AG09319 (cell line): ENCODE measurements at regions not wholly inside any gene's neighbourhood (a gene's known extent, or its start where the extent isn't known, plus 50 kb on each side); places are given as distances from the start of the nearest gene placed in this dataset.

Experiments
- DNase-seq: peaks from one replicate; pipeline ENCODE4 v3.0.0-alpha.2; 2010; ENCODE audit warnings: low read depth; ENCODE audit errors: extremely low read depth
- CTCF ChIP-seq: IDR thresholded peaks from 2 replicates; pipeline ENCODE4 v1.5.1; 2011; ENCODE audit warnings: low read depth, mild to moderate bottlenecking, inconsistent platforms, low read length, moderate library complexity

GRCh38 chr5:105663671-105664070 lies 2007.1 kb downstream of the EFNA5 start:
- no peak for TF ChIP-seq CTCF

GRCh38 chr5:105659396-105659795 lies 2011.3 kb downstream of the EFNA5 start:
- no peak for DNase-seq
- no peak for TF ChIP-seq CTCF

More at GRCh38 chr5:105663671-105664070, 2007.1 kb downstream of the EFNA5 start:
- DNase-seq, result no peak

- no peak for DNase-seq
- TF ChIP-seq CTCF, result no peak
Observed at GRCh38 chr5:105640328-105640727, 2030.4 kb downstream of the EFNA5 start.

GRCh38 chr5:105639511-105639910 lies 2031.2 kb downstream of the EFNA5 start:
- no peak for TF ChIP-seq CTCF
- no peak for DNase-seq

- TF ChIP-seq CTCF, result no peak
- no peak for DNase-seq
Observed at GRCh38 chr5:105639068-105639467, 2031.7 kb downstream of the EFNA5 start.

GRCh38 chr5:105638437-105638836 lies 2032.3 kb downstream of the EFNA5 start:
- DNase-seq, result no peak
- TF ChIP-seq CTCF, result no peak

GRCh38 chr5:105632043-105632442 lies 2038.7 kb downstream of the EFNA5 start:
- TF ChIP-seq CTCF, result no peak
- no peak for DNase-seq
